Esophagus squamous epithelium (tissue), 5 donors: ENCODE measurements at regions not wholly inside any gene's neighbourhood (a gene's known extent, or its start where the extent isn't known, plus 50 kb on each side); places are given as distances from the start of the nearest gene placed in this dataset.

Source experiments
- DNase-seq: peaks from one replicate; lab custom pipeline; 2025; lab: John Stamatoyannopoulos, UW
- H3K27ac ChIP-seq, 4 donors: fragments of 200-600 bp; sonication (generic); one replicate each; pipeline ENCODE4 v1.5.1; 2016 to 2019; ENCODE audit warnings: mild to moderate bottlenecking in 1 of 4
- H3K27me3 ChIP-seq, 4 donors: fragments of 200-600 bp; sonication (generic); 1 replicate in 3 of 4; 2 replicates in 1 of 4; pipeline versions ENCODE4 v1.5.1 to v1.6.0; 2017 to 2021; ENCODE audit warnings: antibody characterized with exemption in 1 of 4
- H3K36me3 ChIP-seq, 3 donors: fragments of 200-600 bp; sonication (generic); one replicate each; pipeline ENCODE4 v1.5.1; 2016 to 2019
- H3K4me1 ChIP-seq, 3 donors: fragments of 200-600 bp; sonication (generic); one replicate each; pipeline ENCODE4 v1.5.1; 2017 to 2019
- H3K4me3 ChIP-seq, 4 donors: fragments of 200-600 bp; sonication (generic); 1 replicate in 3 of 4; 2 replicates in 1 of 4; pipeline ENCODE4 v1.5.1; 2016 to 2019; ENCODE audit warnings: mild to moderate bottlenecking in 2 of 4, moderate library complexity in 1 of 4
- H3K9me3 ChIP-seq, 3 donors: fragments of 200-600 bp; sonication (generic); one replicate each; pipeline ENCODE4 v1.5.1; 2016 to 2019
- CTCF ChIP-seq, 6 experiments: fragments of 450-650 bp in 4 of 6; fragments of 200-600 bp in 2 of 6; sonication (generic) in 2 of 6; IDR thresholded peaks; one replicate each; pipeline ENCODE4 v1.5.1; 2016 to 2019; ENCODE audit warnings: antibody characterized with exemption in 6 of 6, mild to moderate bottlenecking in 4 of 6, moderate library complexity in 4 of 6
- POLR2A ChIP-seq, 4 donors: fragments of 450-650 bp; IDR thresholded peaks; one replicate each; pipeline ENCODE4 v1.6.1; 2017; ENCODE audit warnings: antibody characterized with exemption in 4 of 4, mild to moderate bottlenecking in 4 of 4, moderate library complexity in 3 of 4
- WGBS, 2 donors: methylation state at CpG; one replicate each; pipeline ENCODE4 v1.1.5; 2018; 5-methylcytosine and 5-hydroxymethylcytosine counted together
- intact Hi-C: fragments of 100-400 bp; cut with DNase I; formaldehyde crosslinking; loops from one replicate; pipeline ENCODE4 v1.15.0; 2022
- donor health status: DM: yes; HTN: yes; CAD: no.

- WGBS, 2 donors = 33 to 41% methylated on average over 4 of the region's 4 CpGs
- intact Hi-C loops = loop anchor here (10.0 kb wide), 1 partner anchor 1692 kb away; no protein-coding TSS in a partner anchor
- TF ChIP-seq POLR2A (IDR thresholded peaks at IDR 0.05) (no peak), CTCF (IDR thresholded peaks at IDR 0.05) (no peak)
- H3K27me3 ChIP-seq = peaks cover 0 to 21% (median 0%) of the 10 kb centered on the region in 4 donors
- H3K36me3 ChIP-seq = no peaks in the 10 kb centered on the region
- no peak overlapping the region for H3K27ac ChIP-seq
- no peaks in the 10 kb centered on the region for H3K9me3 ChIP-seq
- DNase-seq = no peak
- H3K4me1 ChIP-seq = no peaks in the 10 kb centered on the region
- H3K4me3 ChIP-seq = no peak overlapping the region
These were observed 131.0 kb upstream of the ITGA1 start for GRCh38 chr5:52656569-52657246.

DNA sequence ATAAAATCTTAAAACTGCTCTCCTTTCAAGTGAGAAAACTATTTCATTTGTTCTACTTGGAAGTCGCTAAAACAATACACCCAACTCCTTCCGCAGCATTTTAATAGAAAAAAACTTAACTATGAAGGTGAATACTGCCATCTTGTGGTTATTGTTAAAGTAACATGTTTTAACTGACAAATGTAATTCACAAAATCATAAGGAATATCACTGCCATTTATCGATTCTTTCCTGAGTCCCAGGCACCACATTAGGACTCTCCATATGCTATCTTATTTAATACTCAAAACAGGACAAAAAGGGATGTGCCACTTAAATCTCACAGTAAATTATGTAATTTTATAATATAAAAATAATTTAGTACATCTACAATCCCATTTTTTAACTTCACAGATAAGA lies 130.5 kb upstream of the ITGA1 start:
- Histone ChIP-seq H3K9me3 (no peaks in the 10 kb centered on the region), H3K4me1 (no peaks in the 10 kb centered on the region), H3K36me3 (no peaks in the 10 kb centered on the region), H3K4me3 (no peak overlapping the region), H3K27me3 (peaks cover 0 to 21% (median 0%) of the 10 kb centered on the region in 4 donors), H3K27ac (no peak overlapping the region)
- WGBS, 2 donors = 4 to 7% methylated on average over 3 of the region's 3 CpGs
- intact Hi-C loops = loop anchor here (10.0 kb wide), 1 partner anchor 1692 kb away; no protein-coding TSS in a partner anchor
- no peak for DNase-seq
- TF ChIP-seq CTCF (IDR thresholded peaks at IDR 0.05) = peak; percentile 21 to 56 (median 41)
- no peak for TF ChIP-seq POLR2A (IDR thresholded peaks at IDR 0.05)

- intact Hi-C loops = loop anchor here (10.0 kb wide), 1 partner anchor 1693 kb away; no protein-coding TSS in a partner anchor
- no peak for DNase-seq
- TF ChIP-seq POLR2A (IDR thresholded peaks at IDR 0.05) (no peak), CTCF (IDR thresholded peaks at IDR 0.05) (no peak)
- no peaks in the 10 kb centered on the region for H3K36me3 ChIP-seq
- H3K27me3 ChIP-seq = peaks cover 0 to 14% (median 0%) of the 10 kb centered on the region in 4 donors
- no peak overlapping the region for H3K4me3 ChIP-seq
- no peaks in the 10 kb centered on the region for H3K9me3 ChIP-seq
- H3K4me1 ChIP-seq = no peaks in the 10 kb centered on the region
- WGBS, 2 donors = 92 to 95% methylated on average over 2 of the region's 2 CpGs
- H3K27ac ChIP-seq = no peak overlapping the region
These were observed 129.5 kb upstream of the ITGA1 start for GRCh38 chr5:52658246-52658645.

GRCh38 chr5:52660621-52661020 lies 127.1 kb upstream of the ITGA1 start:
- intact Hi-C loops = no loop called here
- H3K36me3 ChIP-seq = no peaks in the 10 kb centered on the region
- WGBS, 2 donors = 59 to 86% methylated on average over 1 of the region's 1 CpG

More at GRCh38 chr5:52660621-52661020, 127.1 kb upstream of the ITGA1 start:
- DNase-seq = no peak
- Histone ChIP-seq H3K4me1 (no peaks in the 10 kb centered on the region), H3K4me3 (no peak overlapping the region), H3K27me3 (peaks cover 0 to 10% (median 0%) of the 10 kb centered on the region in 4 donors), H3K9me3 (no peaks in the 10 kb centered on the region), H3K27ac (no peak overlapping the region)
- TF ChIP-seq CTCF (IDR thresholded peaks at IDR 0.05) = no peak
- no peak for TF ChIP-seq POLR2A (IDR thresholded peaks at IDR 0.05)
